HG03159 (cell line): ENCODE measurements at regions not wholly inside any gene's neighbourhood (a gene's known extent, or its start where the extent isn't known, plus 50 kb on each side); places are given as distances from the start of the nearest gene placed in this dataset.

Source experiments
- ATAC-seq: cut with Tn5 transposase; IDR thresholded peaks from one replicate; pipeline ENCODE4 v1.9.1; 2021; ENCODE audit warnings: mild to moderate bottlenecking, moderate library complexity; ENCODE audit not compliant: unreplicated experiment

- no peak for ATAC-seq
These were observed 869.0 kb downstream of the SH3BGRL start for GRCh38 chrX:82070948-82071347.

GRCh38 chrX:82081027-82081426 is 879.1 kb downstream of the SH3BGRL start:
- ATAC-seq = no peak

DNA sequence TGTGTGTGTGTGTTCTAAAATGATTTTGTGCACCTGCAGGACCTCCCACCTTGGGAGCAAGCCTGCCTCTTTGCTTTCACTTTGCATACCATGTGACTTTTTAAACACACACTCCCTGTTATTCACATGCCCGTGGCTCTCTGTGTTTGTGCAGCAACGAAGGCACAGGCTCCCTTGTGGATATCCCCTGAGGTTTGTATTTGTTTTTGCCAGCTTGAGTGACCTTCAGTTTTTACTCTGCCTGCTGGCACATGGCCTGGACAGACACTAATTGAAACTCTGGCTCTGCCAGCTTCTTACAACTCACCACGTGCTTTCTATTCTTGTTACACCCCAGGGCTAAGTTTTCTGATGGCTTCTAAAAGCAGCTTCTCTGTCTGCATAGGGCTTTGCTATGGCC is 885.8 kb downstream of the SH3BGRL start:
- ATAC-seq = no peak

GRCh38 chrX:82092307-82092706 is 890.4 kb downstream of the SH3BGRL start:
- ATAC-seq = no peak

DNA sequence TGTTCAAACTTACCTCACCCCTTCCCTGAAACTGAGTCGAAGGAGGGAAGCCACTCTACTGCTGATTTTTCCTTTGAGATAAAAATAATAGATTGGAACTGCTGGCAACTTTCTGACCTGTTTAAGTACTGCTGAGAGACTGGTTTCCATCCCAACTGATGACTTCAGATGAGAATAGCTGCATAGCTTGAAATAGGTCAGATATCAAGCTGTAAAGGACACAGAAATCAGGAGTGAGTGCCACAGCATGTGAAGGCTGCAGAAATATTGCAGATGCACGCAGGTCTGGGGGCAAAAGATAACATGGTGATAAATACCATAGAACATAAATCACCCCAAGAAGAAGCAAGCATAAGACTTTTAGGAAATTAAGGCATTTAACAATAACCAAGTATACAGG is 923.2 kb downstream of the SH3BGRL start:
- no peak for ATAC-seq

DNA sequence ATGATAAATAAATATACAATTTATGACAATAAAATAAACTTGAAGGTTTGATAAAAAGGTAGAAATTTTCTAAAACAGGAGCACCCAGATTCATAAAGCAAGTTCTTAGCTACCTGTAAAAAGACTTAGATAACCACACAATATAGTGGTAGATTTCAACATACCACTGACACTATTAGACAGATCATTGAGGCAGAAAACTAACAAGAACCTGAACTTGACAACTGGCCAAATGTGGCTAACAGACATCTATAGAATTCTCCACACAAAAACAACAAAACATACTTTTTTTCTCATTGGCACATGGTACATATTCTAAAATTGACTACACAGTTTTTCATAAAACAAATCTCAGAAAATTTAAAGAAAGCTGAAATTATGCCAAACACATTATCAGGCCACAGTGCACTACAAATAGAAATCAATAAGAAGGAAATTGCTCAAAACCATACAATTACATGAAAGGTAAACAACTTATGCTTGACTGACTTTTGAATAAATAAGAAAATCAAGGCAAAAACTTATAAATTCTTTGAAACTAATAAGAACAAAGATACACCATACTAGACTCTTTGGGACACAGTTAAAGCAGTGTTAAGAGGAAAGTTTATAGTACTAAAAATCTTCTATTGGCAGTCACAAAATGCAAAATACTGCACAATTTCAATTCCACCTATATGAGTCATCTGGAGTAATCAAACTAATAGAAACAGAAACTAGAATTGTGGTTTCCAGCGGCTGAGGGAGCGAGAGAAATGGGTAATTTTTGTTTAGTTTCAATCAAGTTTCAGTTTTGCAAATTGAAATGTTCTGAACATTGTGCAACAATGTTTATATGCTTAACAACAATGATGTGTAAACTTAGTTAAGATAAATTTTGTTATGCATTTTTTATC is 925.6 kb downstream of the SH3BGRL start:
- peak; percentile 91 for ATAC-seq

- no peak for ATAC-seq
These were observed 932.5 kb downstream of the SH3BGRL start for GRCh38 chrX:82134378-82134777.

DNA sequence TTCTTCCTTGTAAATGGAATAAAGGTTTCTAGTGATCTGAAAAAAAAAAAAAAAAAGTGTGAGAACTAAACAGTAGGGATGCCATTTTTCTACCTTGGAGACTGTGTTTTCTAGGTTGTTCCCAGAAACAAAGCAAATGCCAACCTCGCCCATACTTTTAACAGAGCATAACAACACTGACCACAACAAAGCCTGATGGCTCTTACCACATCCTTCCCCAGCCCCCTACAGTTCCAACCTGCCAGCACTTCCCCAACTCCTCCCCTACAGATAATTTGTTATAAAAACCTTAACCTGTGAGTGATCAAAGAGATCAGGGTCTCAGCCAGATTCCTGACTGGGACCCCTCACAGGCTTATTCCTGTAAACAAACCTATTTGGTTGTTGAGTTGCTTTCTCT is 940.0 kb downstream of the SH3BGRL start:
- no peak for ATAC-seq

DNA sequence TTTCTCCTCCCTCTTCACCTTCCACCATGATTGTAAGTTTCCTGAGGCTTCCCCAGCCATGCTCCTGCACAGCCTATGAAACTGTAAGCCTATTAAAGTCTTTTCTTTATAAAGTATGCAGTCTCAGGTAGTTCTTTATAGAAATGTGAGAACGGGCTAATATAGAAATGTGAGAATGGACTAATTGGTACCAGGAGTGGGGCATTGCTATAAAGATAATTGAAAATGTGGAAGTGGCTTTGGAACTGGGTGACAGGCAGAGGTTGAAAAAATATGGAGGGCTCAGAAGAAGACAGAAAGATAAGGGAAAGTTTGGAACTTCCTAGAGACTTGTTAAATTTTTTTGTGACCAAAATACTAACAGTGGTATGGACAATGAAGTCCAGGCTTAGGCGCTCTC is 959.3 kb downstream of the SH3BGRL start:
- ATAC-seq = no peak

- no peak for ATAC-seq
These were observed 961.8 kb downstream of the SH3BGRL start for GRCh38 chrX:82163701-82164100.

GRCh38 chrX:82196866-82197265 is 995.0 kb downstream of the SH3BGRL start:
- no peak for ATAC-seq

- ATAC-seq = no peak
These were observed 1007.1 kb downstream of the SH3BGRL start for GRCh38 chrX:82208975-82209374.

DNA sequence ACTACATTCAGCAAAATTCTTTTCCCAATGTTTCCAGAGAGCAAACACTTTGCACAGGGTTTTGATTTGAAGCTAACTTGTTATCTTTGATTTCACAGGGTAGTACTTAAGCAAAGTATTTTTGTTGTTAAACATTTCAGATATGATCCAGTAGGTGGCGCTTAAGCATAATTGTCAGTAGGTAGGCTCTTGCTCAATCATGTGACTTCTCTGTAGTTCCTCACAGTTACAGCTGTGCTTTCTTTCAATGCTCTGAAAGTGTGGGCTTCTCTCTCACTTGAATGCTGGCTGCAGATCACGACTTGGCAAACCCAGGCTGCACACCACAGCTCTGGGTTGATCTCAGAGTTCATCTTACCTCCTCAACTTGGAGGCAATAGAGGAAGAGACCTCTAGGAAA is 1016.5 kb downstream of the SH3BGRL start:
- peak; percentile 92 for ATAC-seq

GRCh38 chrX:82219129-82219528 is 1017.2 kb downstream of the SH3BGRL start:
- no peak for ATAC-seq

GRCh38 chrX:82224961-82225360 is 1023.1 kb downstream of the SH3BGRL start:
- no peak for ATAC-seq

DNA sequence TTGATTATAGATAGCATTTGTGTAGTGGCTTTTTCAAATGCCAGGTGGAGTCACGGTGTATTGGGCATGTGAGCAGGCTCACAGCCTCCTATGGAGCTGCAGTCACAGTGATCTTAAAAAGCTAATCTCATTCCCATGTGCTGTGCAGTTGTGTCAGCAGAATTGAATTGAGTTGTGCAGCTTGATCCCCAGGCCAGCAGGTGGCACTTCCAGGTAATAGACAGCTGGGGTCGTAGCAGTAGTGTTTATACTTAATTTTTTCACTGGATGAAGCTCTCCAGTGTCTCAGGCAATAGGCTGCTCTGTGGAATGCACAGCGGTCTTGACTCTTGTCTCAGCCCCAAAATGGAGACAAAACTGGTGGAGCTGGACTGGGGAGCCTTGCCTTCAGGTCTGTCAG is 1028.1 kb downstream of the SH3BGRL start:
- no peak for ATAC-seq

DNA sequence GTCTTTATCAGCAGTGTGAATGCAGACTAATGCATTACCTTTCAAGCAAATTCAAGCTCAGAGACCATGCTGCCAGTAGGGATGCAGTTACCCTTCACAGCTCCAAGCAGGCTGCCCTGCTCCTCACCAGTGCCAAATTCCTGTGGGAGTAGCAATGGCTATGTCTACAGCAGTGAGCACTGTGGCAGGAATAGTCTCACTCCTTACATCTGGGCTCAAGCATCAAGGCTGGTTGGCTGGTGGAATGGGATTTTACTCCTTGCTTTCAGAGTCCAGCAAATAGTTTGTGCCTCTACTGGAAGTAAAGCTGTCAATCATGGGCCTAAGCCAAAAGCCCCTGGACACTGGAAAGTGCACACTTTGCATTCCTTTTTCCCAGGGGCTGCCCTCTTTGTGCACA is 1030.8 kb downstream of the SH3BGRL start:
- ATAC-seq = no peak

DNA sequence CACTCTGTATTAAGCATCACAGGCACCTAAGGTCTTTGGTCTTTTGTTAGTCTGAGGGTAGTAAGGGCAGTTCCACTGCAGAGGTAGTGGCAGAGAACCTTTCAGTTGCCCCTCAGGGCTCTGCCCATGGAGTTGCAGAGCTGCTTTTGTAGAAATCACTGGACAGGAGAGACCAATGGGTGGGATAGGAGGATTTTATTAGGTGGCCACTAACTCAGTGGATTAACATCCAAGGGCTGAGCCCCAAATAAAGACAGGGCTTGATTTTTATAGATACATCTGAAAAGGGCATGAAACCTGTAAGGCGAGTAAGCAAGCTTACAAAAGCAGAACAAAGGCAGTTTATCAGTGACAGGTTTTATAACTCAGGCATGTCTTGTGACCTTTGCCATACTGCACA is 1035.4 kb downstream of the SH3BGRL start:
- no peak for ATAC-seq
